NOMO-1 (cell line): ENCODE measurements at regions not wholly inside any gene's neighbourhood (a gene's known extent, or its start where the extent isn't known, plus 50 kb on each side); places are given as distances from the start of the nearest gene placed in this dataset.
A peak's percentile ranks its signal among the peaks of the same experiment; 100 is the strongest.

Source experiments
- DNase-seq, 2 experiments: peaks; one replicate each; lab custom pipeline; 2025; ENCODE audit not compliant: unreplicated experiment in 2 of 2; lab: John Stamatoyannopoulos, UW

DNA sequence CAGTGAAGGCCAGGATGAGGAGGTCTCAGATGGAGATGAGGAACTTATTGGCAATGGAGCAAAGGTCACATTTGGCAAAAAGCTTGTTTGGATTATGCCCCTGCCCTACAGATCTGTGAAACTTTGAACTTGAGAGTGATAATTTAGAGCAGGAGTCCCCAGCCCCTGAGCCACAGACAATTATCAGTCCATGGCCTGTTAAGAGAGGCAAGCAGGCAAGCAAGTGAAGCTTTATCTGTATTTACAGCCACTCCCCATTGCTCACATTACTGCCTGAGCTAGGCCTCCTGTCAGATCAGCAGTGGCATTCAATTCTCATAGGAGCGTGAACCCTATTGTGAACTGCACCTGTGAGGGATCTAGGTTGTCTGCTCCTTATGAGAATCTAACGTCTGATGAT is 1076.9 kb upstream of the TENM4 start:
- DNase-seq, result no peak

DNA sequence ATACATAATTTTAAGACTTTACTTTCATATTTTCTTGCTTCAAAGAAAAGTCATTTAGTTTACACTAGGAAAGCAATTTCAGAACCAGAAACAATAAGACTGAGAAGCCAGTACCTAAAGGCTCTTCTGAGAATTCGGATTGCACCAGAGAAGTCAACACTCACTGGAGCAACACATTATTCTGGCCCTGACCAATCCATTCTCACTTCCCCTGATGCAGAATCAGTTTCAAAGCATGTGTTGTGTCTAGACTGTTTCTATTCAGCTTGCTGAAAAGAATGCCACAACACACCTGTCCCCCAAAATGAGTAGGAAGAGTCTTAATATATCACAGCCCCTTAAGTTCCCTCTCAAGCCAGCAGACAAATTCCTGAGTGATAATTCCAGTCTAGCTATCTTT is 1074.3 kb upstream of the TENM4 start:
- no peak for DNase-seq

DNA sequence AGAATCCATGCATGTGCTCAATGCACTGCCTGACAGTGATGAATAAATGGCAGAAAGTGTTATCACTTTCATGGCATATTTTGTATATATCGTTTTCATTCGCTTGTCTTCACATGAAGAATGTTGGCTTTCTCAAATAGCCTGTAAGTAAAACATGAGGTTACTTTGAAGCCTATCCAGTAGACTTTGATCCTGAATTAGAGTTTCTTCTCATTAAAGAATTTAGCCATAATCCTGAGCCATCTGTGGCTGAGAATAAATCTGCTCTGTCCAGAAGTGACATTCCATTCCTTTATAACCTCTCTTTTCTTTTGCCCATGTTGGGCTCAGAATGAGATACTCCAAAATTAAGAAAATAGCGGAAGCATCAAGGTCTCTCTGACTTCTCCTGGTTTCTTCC is 1071.7 kb upstream of the TENM4 start:
- DNase-seq, result no peak

DNA sequence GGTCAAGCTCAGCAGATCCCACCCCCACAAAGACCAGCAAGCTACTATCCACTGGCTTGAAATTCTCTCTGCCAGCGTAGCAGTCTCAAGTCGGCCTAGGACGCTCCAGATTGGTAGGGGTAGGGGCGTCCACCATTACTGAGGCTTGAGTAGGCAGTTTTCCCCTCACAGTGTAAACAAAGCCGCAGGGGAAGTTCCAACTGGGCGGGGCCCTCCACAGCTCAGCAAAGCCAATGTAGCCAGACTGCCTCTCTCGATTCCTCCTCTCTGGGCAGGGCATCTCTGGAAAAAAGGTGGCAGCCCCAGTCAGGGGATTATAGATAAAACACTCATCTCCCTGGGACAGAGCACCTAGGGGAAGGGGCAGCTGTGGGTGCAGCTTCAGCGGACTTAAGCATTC is 1064.9 kb upstream of the TENM4 start:
- DNase-seq, result no peak

- DNase-seq, result no peak
These were observed 1063.2 kb upstream of the TENM4 start for GRCh38 chr11:80503990-80504389.

DNA sequence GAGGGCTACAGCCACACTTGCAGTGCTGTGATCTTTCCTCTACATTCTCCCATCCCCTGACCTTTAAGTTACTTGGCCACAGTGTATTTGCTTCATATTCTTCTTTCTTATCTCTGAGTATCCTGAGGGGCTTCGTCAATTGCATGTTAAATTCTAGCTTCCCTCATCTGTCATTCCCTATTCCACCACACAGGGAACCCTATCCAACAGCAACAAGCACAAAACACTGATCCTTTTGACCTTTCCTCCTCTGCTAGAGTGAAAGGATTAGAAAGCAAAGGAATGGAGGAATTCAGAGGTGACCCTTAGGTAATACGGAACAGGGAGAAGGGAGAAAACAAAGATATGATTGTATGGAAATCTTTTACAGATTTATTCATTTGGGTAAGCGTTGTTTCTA is 1061.7 kb upstream of the TENM4 start:
- DNase-seq, result no peak

- DNase-seq, result no peak
These were observed 1054.3 kb upstream of the TENM4 start for GRCh38 chr11:80495116-80495515.

DNA sequence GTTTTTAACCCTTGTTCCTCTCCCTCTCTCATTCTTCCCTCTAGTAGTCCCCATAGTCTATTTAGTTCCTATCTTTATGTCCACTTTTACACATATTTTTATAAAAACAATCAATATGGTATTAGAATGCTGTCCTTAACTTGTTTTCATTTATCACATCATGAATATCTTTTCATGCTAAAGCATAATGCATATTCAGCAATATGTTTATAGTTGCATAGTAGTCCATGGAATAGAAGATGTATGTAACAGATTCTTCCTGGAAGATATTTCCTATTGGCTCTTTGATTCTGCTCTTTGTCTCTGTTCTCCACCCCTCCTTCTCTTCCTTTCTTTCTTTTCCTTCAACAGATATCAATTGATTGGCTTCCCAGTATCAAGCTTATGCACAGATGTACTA is 1047.1 kb upstream of the TENM4 start:
- no peak for DNase-seq

GRCh38 chr11:80486678-80487077 is 1045.8 kb upstream of the TENM4 start:
- no peak for DNase-seq

DNA sequence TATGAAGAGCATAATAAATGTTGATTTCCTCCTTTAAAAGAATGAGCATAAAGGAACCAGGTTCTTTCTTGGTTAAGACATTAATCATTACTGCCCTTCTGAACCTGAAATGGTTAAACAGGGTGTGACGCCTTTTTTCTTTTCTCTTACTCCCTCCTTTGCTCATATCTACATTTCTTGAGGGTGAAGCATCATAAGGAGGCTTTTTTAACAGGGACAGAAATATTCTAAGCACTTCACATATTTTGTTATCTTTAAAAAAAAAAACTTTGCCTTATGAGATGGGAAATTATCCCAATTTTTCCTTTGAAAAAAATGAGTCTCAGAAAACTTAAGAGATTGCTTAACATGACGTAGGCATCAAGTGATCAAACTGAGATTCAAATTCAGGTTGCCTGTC is 1036.3 kb upstream of the TENM4 start:
- DNase-seq, result no peak

DNA sequence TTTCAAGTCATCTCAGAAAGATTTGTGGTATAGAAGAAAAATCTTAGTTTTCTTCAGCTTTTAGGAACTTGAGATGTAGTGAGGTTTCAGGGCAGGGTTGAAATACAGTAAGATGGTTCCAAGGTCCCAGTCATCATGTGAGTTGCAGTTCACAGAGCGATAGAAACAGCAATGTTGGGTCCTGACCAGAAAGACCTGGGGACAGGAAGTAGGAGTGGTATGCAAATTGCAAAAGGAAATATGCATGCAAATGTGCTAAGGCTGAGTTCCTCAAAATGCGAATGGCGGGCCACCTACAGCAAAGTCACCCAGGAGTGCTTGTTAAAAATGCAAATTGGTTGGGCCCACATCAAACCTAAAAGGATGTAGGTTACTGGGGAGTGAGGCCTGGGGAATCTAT is 1032.7 kb upstream of the TENM4 start:
- DNase-seq, result peak in 1 of 2 experiments; percentile 21

GRCh38 chr11:80469871-80470270 is 1029.0 kb upstream of the TENM4 start:
- DNase-seq, result no peak

DNA sequence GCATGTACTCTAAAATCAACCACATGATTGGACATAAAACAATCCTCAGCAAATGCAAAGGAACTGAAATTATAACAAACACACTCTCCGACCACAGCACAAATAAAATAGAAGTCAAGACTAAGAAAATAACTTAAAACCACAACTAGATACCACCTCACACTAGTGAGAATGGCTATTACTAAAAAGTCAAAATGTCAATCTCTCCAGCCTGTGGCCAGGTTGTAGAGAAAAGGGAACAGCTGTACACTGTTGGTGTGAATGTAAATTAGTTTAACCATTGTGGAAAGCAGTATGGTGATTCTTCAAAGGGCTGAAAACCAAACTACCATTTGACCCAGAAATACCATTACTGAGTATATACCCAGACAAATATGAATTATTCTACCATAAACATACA is 1025.7 kb upstream of the TENM4 start:
- no peak for DNase-seq

GRCh38 chr11:80462211-80462610 is 1021.4 kb upstream of the TENM4 start:
- no peak for DNase-seq

DNA sequence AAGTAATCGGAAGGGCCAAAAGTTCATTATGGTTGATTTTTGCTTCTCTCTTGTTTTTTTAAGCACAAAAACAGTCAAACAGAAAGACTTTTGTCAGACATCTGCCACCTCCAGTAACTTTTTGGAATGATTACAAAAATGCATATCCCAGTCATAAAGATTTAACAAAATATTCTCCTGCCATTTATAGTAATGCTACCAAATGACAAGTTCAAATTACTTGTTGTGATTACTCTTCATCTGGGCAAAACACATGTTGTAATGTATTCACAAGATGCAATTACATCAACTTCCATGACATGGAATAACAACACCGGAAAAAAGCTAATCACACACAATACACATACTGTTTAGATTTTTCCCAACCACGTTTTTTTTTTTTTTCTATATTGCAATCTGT is 1017.5 kb upstream of the TENM4 start:
- DNase-seq, result no peak

DNA sequence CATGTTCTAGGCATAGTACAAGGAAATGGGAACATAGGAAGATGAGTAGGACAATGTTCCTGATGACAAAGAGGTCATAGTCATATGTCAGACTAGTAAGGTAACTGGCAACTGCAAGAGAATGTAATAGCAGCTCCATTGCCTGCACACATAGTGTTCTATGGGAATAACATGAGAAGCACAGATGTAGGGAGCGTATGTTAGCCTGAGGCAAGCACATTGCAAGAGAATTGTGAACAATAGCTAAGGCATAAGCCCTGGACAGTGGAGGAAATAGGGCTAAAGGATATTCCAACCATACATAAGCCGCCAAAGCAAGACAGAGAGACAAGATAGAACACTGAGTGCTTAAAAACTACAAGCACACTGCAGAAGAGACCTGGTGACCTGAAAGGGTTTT is 1017.0 kb upstream of the TENM4 start:
- DNase-seq, result no peak

GRCh38 chr11:80455818-80456217 is 1015.0 kb upstream of the TENM4 start:
- no peak for DNase-seq

GRCh38 chr11:80451105-80451504 is 1010.3 kb upstream of the TENM4 start:
- DNase-seq, result peak in 1 of 2 experiments; percentile 66

GRCh38 chr11:80448709-80449108 is 1007.9 kb upstream of the TENM4 start:
- no peak for DNase-seq

- DNase-seq, result peak; percentile 76 to 90
These were observed 1002.3 kb upstream of the TENM4 start for GRCh38 chr11:80443177-80443576.

DNA sequence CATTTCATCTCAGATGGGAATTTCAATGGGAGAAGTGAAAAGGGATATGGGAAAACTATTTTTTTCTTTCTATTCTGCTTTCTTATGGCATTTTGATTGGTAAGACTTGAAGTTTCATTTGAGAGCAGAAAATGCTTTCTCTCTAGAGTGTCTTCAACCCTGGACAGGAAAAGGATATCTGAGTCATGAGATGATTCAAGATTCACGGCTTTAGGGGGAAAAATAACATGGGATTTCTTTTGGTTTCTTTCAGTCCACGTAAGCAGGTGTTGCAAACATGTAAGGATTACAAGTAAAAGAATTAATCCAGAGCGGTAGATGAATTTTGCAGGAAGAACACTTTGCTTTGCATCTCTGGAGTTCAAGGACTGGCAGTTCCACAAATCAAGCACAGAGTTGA is 1001.0 kb upstream of the TENM4 start:
- DNase-seq, result peak in 1 of 2 experiments; percentile 4

DNA sequence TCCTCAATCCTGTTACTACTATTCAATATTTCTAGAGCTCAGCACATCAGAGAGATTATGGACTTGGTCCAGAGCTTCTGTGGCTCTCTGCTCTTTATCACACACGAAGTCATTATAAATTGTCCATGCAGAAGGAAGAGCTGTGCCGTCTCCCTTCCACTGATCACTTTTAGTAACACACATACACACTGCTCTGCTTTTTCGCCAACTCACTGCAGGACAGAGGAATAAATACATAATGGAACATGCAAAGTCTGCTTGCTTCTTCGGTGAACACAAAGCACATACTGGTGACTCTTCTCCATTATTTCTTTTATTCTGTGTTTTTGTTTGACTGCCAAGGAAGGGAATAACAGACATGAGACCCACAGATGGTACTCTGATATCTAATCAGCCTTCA is 1000.0 kb upstream of the TENM4 start:
- no peak for DNase-seq

- DNase-seq, result no peak
These were observed 995.7 kb upstream of the TENM4 start for GRCh38 chr11:80436547-80436946.

DNA sequence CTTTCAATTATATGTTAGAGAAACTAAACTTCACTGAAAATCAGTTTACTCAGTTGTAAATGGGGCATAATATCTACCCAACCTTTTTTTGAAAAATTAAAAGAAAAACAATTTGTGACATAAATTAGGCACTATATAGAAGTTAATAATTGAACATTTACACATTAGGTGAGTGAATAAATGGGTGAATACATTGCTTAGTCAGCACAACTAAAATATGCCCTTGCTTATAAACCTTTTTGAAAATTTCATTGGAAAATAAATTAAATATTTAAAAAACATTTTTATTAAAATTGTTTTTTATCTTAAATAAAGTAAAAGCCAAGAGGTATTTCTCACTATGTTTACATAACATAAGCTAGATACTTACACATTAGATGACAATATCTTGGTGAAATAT is 994.5 kb upstream of the TENM4 start:
- no peak for DNase-seq
